Transverse colon (tissue), 4 donors: ENCODE measurements at regions not wholly inside any gene's neighbourhood (a gene's known extent, or its start where the extent isn't known, plus 50 kb on each side); places are given as distances from the start of the nearest gene placed in this dataset.

ENCODE experiments used
- DNase-seq: peaks from one replicate; pipeline ENCODE4 v3.0.0-alpha.2; 2019
- H3K27ac ChIP-seq, 4 donors: fragments of 200-600 bp; sonication (generic); 2 replicates each; pipeline ENCODE4 v1.5.1; 2016 to 2018; ENCODE audit warnings: inconsistent platforms in 4 of 4
- H3K27me3 ChIP-seq: fragments of 200-600 bp; sonication (generic); 2 replicates; pipeline ENCODE4 v1.5.1; 2017; ENCODE audit warnings: inconsistent platforms
- H3K36me3 ChIP-seq, 4 donors: fragments of 200-600 bp; sonication (generic); 2 replicates each; pipeline ENCODE4 v1.5.1; 2017 to 2019; ENCODE audit warnings: inconsistent platforms in 4 of 4
- H3K4me1 ChIP-seq, 4 donors: fragments of 200-600 bp; sonication (generic); 2 replicates each; pipeline ENCODE4 v1.5.1; 2017 to 2020; ENCODE audit warnings: inconsistent platforms in 4 of 4
- H3K4me3 ChIP-seq, 4 donors: fragments of 200-600 bp; sonication (generic); 1 replicate in 1 of 4; 2 replicates in 3 of 4; pipeline versions ENCODE4 v1.5.1 to v1.6.1; 2017 to 2019; ENCODE audit warnings: inconsistent platforms in 4 of 4
- H3K9me3 ChIP-seq, 2 donors: fragments of 200-600 bp; sonication (generic); 2 replicates each; pipeline ENCODE4 v1.5.1; 2017 to 2019; ENCODE audit warnings: inconsistent platforms in 2 of 2
- CTCF ChIP-seq, 5 experiments: fragments of 200-600 bp in 3 of 5; fragments of 450-650 bp in 2 of 5; sonication (generic) in 3 of 5; IDR thresholded peaks; 1 replicate in 2 of 5; 2 replicates in 3 of 5; pipeline ENCODE4 v1.5.1; 2016 to 2017; ENCODE audit warnings: antibody characterized with exemption in 5 of 5, inconsistent platforms in 3 of 5, mild to moderate bottlenecking in 2 of 5, moderate library complexity in 1 of 5
- EP300 ChIP-seq: sonication (generic); formaldehyde crosslinking; IDR thresholded peaks from one replicate; pipeline ENCODE4 v1.6.1; 2017; ENCODE audit warnings: antibody characterized with exemption, low read depth
- POLR2A ChIP-seq: fragments of 450-650 bp; IDR thresholded peaks from one replicate; pipeline ENCODE4 v1.6.1; 2016; ENCODE audit warnings: antibody characterized with exemption, mild to moderate bottlenecking, moderate library complexity
- POLR2AphosphoS5 ChIP-seq, 3 donors: sonication (generic); formaldehyde crosslinking; IDR thresholded peaks; one replicate each; pipeline ENCODE4 v1.6.1; 2016; ENCODE audit warnings: antibody characterized with exemption in 3 of 3
- WGBS, 2 donors: methylation state at CpG; one replicate each; pipeline ENCODE4 v1.1.5; 2018; ENCODE audit warnings: low coverage in 1 of 2; 5-methylcytosine and 5-hydroxymethylcytosine counted together
- in situ Hi-C, 4 donors: fragments of 200-750 bp; cut with MboI; loops; one replicate each; pipeline versions ENCODE4 v1.15.0 to v1.15.1; 2017; ENCODE audit warnings: low sequenced_read_pairs in 3 of 4, low pct_ligation_motif_present in 1 of 4, low pct_unique_long_range_greater_than_20kb in 1 of 4
- intact Hi-C: fragments of 100-400 bp; cut with DNase I; formaldehyde crosslinking; loops from one replicate; pipeline ENCODE4 v1.15.1; 2023; ENCODE audit warnings: low total_unique reads

- no peak overlapping the region for H3K27ac ChIP-seq
- no peaks in the 10 kb centered on the region for H3K9me3 ChIP-seq
- in situ Hi-C loops (no loop called here), intact Hi-C loops (no loop called here)
- DNase-seq: no peak
- H3K4me1 ChIP-seq: no peaks in the 10 kb centered on the region
- H3K4me3 ChIP-seq: no peak overlapping the region
- WGBS, 2 donors: 56 to 59% methylated on average over 4 of the region's 4 CpGs
- H3K36me3 ChIP-seq: no peaks in the 10 kb centered on the region
- no peaks in the 10 kb centered on the region for H3K27me3 ChIP-seq
- no peak for TF ChIP-seq CTCF (IDR thresholded peaks at IDR 0.05)
- no peak for TF ChIP-seq POLR2A
- TF ChIP-seq POLR2AphosphoS5 (IDR thresholded peaks at IDR 0.05): no peak
- no peak for TF ChIP-seq EP300
Measured at GRCh38 chr12:13435235-13435933, 238.9 kb downstream of the EMP1 start.

GRCh38 chr12:13433768-13434167 is 237.2 kb downstream of the EMP1 start:
- DNase-seq: no peak
- in situ Hi-C loops: no loop called here
- no peaks in the 10 kb centered on the region for H3K36me3 ChIP-seq
- H3K9me3 ChIP-seq: no peaks in the 10 kb centered on the region
- H3K4me3 ChIP-seq: no peak overlapping the region
- no peaks in the 10 kb centered on the region for H3K4me1 ChIP-seq
- TF ChIP-seq CTCF (IDR thresholded peaks at IDR 0.05): no peak
- TF ChIP-seq EP300: no peak
- no peak for TF ChIP-seq POLR2AphosphoS5 (IDR thresholded peaks at IDR 0.05)
- TF ChIP-seq POLR2A: no peak
- H3K27me3 ChIP-seq: no peaks in the 10 kb centered on the region
- no peak overlapping the region for H3K27ac ChIP-seq
- intact Hi-C loops: no loop called here

- 88 to 100% methylated on average over 1 of the region's 1 CpG for WGBS, 2 donors
- Histone ChIP-seq H3K9me3 (no peaks in the 10 kb centered on the region), H3K4me1 (no peaks in the 10 kb centered on the region), H3K36me3 (no peaks in the 10 kb centered on the region), H3K27me3 (no peaks in the 10 kb centered on the region), H3K27ac (no peak overlapping the region), H3K4me3 (no peak overlapping the region)
- intact Hi-C loops (no loop called here), in situ Hi-C loops (no loop called here)
- no peak for DNase-seq
- TF ChIP-seq CTCF (IDR thresholded peaks at IDR 0.05) (no peak), POLR2A (no peak), POLR2AphosphoS5 (IDR thresholded peaks at IDR 0.05) (no peak)
Measured at GRCh38 chr12:13431041-13431440, 234.5 kb downstream of the EMP1 start.

GRCh38 chr12:13428538-13429265 is 232.2 kb downstream of the EMP1 start:
- 53 to 61% methylated on average over 2 to 4 of the region's 4 CpGs for WGBS, 2 donors
- no peak for DNase-seq
- in situ Hi-C loops: no loop called here
- H3K4me3 ChIP-seq: no peak overlapping the region
- intact Hi-C loops: loop anchor here (10.0 kb wide), 1 partner anchor 614 kb away; the partner anchor contains the start of gene DDX47
- H3K4me1 ChIP-seq: no peaks in the 10 kb centered on the region
- no peaks in the 10 kb centered on the region for H3K9me3 ChIP-seq
- H3K27me3 ChIP-seq: no peaks in the 10 kb centered on the region
- TF ChIP-seq POLR2A (no peak), EP300 (no peak), POLR2AphosphoS5 (IDR thresholded peaks at IDR 0.05) (peak in 2 of 3 donors; percentile 5 to 24)
- H3K36me3 ChIP-seq: no peaks in the 10 kb centered on the region
- H3K27ac ChIP-seq: peak overlapping the region in 3 of 4 donors; percentile 1 to 70 (median 61)
